ENCODE measurements at regions not wholly inside any gene's neighbourhood (a gene's known extent, or its start where the extent isn't known, plus 50 kb on each side); places are given as distances from the start of the nearest gene placed in this dataset.
"Not testable (repeated sequence)": the region's sequence is repeated elsewhere in the genome, so short reads cannot be mapped to it uniquely, and the experiment has no call there.

DNA sequence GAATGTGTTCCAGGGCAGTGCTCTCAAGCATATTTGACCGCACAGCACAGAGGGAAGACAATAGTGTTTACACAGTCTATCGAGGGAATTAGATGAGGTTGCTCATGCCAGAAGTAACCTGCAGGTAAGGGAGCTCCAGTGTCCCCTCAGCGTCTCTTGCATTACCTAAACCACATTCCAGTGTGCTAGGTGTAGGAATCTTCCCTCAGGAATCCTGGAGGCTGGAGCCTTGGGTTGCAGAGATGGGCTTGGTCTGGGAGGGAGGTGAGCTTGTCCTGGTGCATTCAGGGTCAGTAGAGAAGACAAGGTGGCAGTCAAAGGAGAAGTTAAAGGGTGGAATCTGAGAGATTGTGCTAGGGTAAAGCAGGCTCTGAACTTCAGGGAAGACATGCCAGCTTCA lies 56.3 kb downstream of the SOX14 start:
- Mint-ChIP-seq H3K36me3 (no peaks in the 10 kb centered on the region), H3K4me3 (no peak overlapping the region), H3K4me1 (no peaks in the 10 kb centered on the region), H3K9me3 (no peaks in the 10 kb centered on the region), H3K27ac (no peak overlapping the region), H3K27me3 (peaks cover 2% of the 10 kb centered on the region)
- POLR2A ChIA-PET = no interaction called here
- ATAC-seq (ENCODE audit: low read depth) (no peak), DNase-seq (no peak)

- POLR2A ChIA-PET = no interaction called here
- no peaks in the 10 kb centered on the region for H3K36me3 Mint-ChIP-seq
- ATAC-seq (ENCODE audit: low read depth) = no peak
- DNase-seq = no peak
- H3K4me1 Mint-ChIP-seq = no peaks in the 10 kb centered on the region
- no peaks in the 10 kb centered on the region for H3K9me3 Mint-ChIP-seq
- H3K27ac Mint-ChIP-seq = no peak overlapping the region
- peaks cover 2% of the 10 kb centered on the region for H3K27me3 Mint-ChIP-seq
- H3K4me3 Mint-ChIP-seq = no peak overlapping the region
Observed at GRCh38 chr3:137835096-137835495, 71.0 kb downstream of the SOX14 start.

GRCh38 chr3:137845194-137845593 lies 81.1 kb downstream of the SOX14 start:
- no peak overlapping the region for H3K4me3 Mint-ChIP-seq
- H3K27ac Mint-ChIP-seq = no peak overlapping the region

GRCh38 chr3:137845666-137846065 lies 81.6 kb downstream of the SOX14 start:
- POLR2A ChIA-PET = no interaction called here
- Mint-ChIP-seq H3K27ac (no peak overlapping the region), H3K27me3 (peaks cover 2% of the 10 kb centered on the region), H3K36me3 (no peaks in the 10 kb centered on the region), H3K9me3 (no peaks in the 10 kb centered on the region), H3K4me3 (no peak overlapping the region), H3K4me1 (no peaks in the 10 kb centered on the region)
- ATAC-seq (ENCODE audit: low read depth) (no peak), DNase-seq (no peak)

More at GRCh38 chr3:137845194-137845593, 81.1 kb downstream of the SOX14 start:
- Mint-ChIP-seq H3K9me3 (no peaks in the 10 kb centered on the region), H3K27me3 (peaks cover 2% of the 10 kb centered on the region), H3K4me1 (no peaks in the 10 kb centered on the region), H3K36me3 (no peaks in the 10 kb centered on the region)
- DNase-seq (no peak), ATAC-seq (ENCODE audit: low read depth) (no peak)
- POLR2A ChIA-PET = no interaction called here

DNA sequence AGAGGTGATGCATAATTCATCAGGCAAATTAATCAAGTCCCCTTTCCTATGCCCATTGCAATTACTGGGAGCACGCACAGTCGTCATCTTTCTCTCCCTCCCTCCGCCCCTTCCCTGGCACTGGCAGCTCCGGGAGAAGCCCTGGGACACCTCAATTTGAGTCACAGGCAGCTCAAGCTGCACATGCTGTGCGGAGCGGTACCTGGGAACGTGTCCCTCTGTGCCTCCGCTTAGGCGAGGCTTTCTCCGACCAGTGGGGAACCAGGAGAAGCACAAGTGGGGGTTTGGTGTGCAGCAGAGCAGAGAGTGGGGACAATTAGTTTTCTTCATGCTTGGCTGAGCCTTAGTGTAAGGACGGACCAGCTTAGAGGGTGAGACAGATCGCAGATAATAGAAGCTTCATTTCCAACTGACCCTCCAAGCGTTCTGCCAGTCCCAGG lies 88.3 kb downstream of the SOX14 start:
- Mint-ChIP-seq H3K9me3 (no peaks in the 10 kb centered on the region), H3K27ac (no peak overlapping the region), H3K27me3 (peaks cover 2% of the 10 kb centered on the region), H3K4me3 (no peak overlapping the region), H3K4me1 (no peaks in the 10 kb centered on the region), H3K36me3 (no peaks in the 10 kb centered on the region)
- ATAC-seq (ENCODE audit: low read depth) (no peak), DNase-seq (no peak)
- POLR2A ChIA-PET = no interaction called here

DNA sequence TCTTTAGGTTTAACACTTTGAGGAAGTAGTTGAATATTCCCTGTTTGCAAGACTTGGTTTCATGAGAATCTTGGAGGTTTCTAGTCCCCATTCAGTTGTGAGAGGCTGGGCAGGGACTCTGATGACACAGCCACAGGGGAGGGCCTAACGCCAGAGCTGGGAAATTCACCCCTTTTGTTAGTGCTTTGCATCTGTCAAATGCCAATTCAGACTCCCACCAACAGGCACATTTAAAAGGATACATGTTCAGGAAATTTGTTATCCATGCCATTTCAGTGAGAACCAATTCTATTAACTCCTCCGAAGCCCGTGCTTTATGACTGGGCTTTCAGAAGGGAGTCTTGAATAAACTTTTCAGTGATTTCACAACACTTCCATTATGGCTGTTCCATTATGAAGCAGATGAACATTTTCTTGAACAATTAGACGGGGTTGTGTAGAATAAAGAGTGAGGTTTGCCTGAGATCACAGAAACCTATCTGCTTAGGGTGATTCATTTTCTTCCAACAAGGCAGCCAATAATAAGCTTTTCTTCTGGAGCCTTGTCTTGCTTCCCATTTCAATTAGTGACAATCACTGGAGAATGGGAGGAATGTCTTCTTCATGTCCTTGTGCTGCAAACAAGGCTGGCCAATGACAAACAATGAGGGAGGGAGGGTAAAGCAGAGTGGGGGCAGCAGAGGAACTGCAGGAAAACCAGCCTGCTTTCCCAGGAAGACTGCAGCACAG lies 90.6 kb downstream of the SOX14 start:
- no peak overlapping the region for H3K4me3 Mint-ChIP-seq

GRCh38 chr3:137866001-137866400 lies 101.9 kb downstream of the SOX14 start:
- ATAC-seq (ENCODE audit: low read depth) (no peak), DNase-seq (no peak)
- no peaks in the 10 kb centered on the region for H3K27me3 Mint-ChIP-seq
- no peak overlapping the region for H3K4me3 Mint-ChIP-seq
- POLR2A ChIA-PET = no interaction called here
- H3K27ac Mint-ChIP-seq = no peak overlapping the region
- H3K9me3 Mint-ChIP-seq = peaks cover 2% of the 10 kb centered on the region
- H3K36me3 Mint-ChIP-seq = no peaks in the 10 kb centered on the region
- no peaks in the 10 kb centered on the region for H3K4me1 Mint-ChIP-seq

More for the DNA sequence above, 90.6 kb downstream of the SOX14 start:
- no peaks in the 10 kb centered on the region for H3K9me3 Mint-ChIP-seq
- no peak for DNase-seq
- no peak overlapping the region for H3K27ac Mint-ChIP-seq
- peaks cover 2% of the 10 kb centered on the region for H3K27me3 Mint-ChIP-seq
- no peaks in the 10 kb centered on the region for H3K4me1 Mint-ChIP-seq
- H3K36me3 Mint-ChIP-seq = no peaks in the 10 kb centered on the region
- ATAC-seq (ENCODE audit: low read depth) = no peak
- POLR2A ChIA-PET = no interaction called here

- ATAC-seq (ENCODE audit: low read depth) = no peak
- DNase-seq = no peak
- Mint-ChIP-seq H3K36me3 (no peaks in the 10 kb centered on the region), H3K27me3 (no peaks in the 10 kb centered on the region), H3K27ac (no peak overlapping the region), H3K4me3 (no peak overlapping the region), H3K4me1 (no peaks in the 10 kb centered on the region), H3K9me3 (peaks cover 4% of the 10 kb centered on the region)
- POLR2A ChIA-PET = no interaction called here
Observed at GRCh38 chr3:137866933-137867332, 102.8 kb downstream of the SOX14 start.

GRCh38 chr3:137867611-137868010 lies 103.5 kb downstream of the SOX14 start:
- H3K4me3 Mint-ChIP-seq = no peak overlapping the region
- peaks cover 6% of the 10 kb centered on the region for H3K9me3 Mint-ChIP-seq
- ATAC-seq (ENCODE audit: low read depth) (no peak), DNase-seq (no peak)
- POLR2A ChIA-PET = no interaction called here
- H3K36me3 Mint-ChIP-seq = no peaks in the 10 kb centered on the region
- H3K4me1 Mint-ChIP-seq = no peaks in the 10 kb centered on the region
- no peaks in the 10 kb centered on the region for H3K27me3 Mint-ChIP-seq
- H3K27ac Mint-ChIP-seq = no peak overlapping the region

GRCh38 chr3:137869022-137869421 lies 104.9 kb downstream of the SOX14 start:
- Mint-ChIP-seq H3K27me3 (no peaks in the 10 kb centered on the region), H3K4me1 (no peaks in the 10 kb centered on the region), H3K9me3 (peaks cover 6% of the 10 kb centered on the region), H3K4me3 (no peak overlapping the region), H3K36me3 (no peaks in the 10 kb centered on the region), H3K27ac (no peak overlapping the region)
- POLR2A ChIA-PET = no interaction called here
- DNase-seq (no peak), ATAC-seq (ENCODE audit: low read depth) (no peak)

DNA sequence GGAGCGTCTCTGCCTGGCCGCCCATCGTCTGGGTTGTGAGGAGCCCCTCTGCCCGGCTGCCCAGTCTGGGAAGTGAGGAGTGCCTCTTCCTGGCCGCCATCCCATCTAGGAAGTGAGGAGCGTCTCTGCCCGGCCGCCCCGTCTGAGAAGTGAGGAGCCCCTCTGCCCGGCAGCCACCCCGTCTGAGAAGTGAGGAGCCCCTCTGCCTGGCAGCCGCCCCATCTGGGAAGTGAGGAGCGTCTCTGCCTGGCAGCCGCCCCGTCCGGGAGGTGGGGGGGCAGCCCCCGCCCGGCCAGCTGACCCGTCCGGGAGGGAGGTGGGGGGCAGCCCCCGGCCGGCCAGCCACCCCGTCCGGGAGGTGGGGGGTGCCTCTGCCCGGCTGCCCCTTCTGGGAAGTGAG lies 108.5 kb downstream of the SOX14 start:
- POLR2A ChIA-PET; H3K27ac Mint-ChIP-seq; H3K9me3 Mint-ChIP-seq; H3K36me3 Mint-ChIP-seq; H3K4me1 Mint-ChIP-seq; H3K27me3 Mint-ChIP-seq; ATAC-seq (ENCODE audit: low read depth); DNase-seq; H3K4me3 Mint-ChIP-seq: not testable (repeated sequence)

DNA sequence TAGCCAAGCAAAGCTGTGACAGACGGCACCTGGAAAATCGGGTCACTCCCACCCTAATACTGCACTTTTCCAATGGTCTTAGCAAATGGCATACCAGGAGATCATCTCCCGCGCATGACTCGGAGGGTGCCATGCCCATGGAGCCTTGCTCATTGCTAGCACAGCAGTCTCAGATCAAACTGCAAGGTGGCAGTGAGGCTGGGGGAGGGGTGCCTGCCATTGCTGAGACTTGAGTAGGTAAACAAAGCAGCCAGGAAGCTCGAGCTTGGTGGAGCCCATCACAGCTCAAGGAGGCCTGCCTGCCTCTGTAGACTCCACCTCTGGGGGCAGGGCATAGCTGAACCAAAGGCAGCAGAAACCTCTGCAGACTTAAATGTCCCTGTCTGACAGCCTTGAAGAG lies 113.1 kb upstream of the CLDN18 start:
- DNase-seq; POLR2A ChIA-PET; H3K9me3 Mint-ChIP-seq; H3K27ac Mint-ChIP-seq; H3K27me3 Mint-ChIP-seq; H3K36me3 Mint-ChIP-seq; H3K4me3 Mint-ChIP-seq; ATAC-seq (ENCODE audit: low read depth); H3K4me1 Mint-ChIP-seq: not testable (repeated sequence)

DNA sequence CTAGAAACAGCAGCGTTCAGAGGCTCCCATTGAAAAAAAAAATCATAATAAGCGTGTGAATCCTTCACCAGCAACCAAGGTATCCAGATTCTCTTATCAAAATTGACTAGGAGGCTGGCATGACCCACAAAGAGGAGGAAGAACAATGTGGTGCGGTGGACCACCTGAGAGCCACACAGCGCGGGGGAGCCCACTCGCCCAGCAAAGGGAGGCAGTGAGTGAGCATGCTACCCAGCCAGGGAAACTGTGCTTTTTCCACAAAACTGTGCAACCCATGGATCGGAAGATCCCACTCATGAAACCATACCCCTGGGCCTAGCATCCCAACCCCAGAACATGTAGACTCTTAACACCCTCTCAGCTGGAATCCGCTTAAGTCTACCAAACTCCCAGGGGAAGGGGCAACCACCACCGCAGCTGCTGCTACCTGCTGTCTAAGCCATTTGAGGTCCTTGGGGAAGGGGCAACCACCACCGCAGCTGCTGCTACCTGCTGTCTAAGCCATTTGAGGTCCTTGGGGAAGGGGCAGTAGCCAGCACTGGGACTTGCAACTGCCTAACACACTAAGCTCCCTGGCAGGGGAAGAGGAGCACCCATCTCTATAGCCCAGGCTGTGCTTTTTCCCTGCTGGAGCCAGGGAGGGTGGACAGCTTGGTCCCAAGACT lies 102.8 kb upstream of the CLDN18 start:
- Mint-ChIP-seq H3K9me3 (peaks cover 2% of the 10 kb centered on the region), H3K4me1 (no peaks in the 10 kb centered on the region), H3K27ac (no peak overlapping the region), H3K27me3 (no peaks in the 10 kb centered on the region), H3K4me3 (no peak overlapping the region), H3K36me3 (no peaks in the 10 kb centered on the region)
- ATAC-seq (ENCODE audit: low read depth) = no peak
- DNase-seq = no peak
- POLR2A ChIA-PET = no interaction called here

GRCh38 chr3:137924628-137925027 lies 85.3 kb upstream of the CLDN18 start:
- Mint-ChIP-seq H3K36me3 (no peaks in the 10 kb centered on the region), H3K27ac (no peak overlapping the region), H3K4me3 (no peak overlapping the region), H3K27me3 (peaks cover 16% of the 10 kb centered on the region), H3K4me1 (no peaks in the 10 kb centered on the region), H3K9me3 (no peaks in the 10 kb centered on the region)
- no peak for DNase-seq
- POLR2A ChIA-PET = no interaction called here
- ATAC-seq (ENCODE audit: low read depth) = no peak
